HG03139 (cell line): ENCODE measurements at regions not wholly inside any gene's neighbourhood (a gene's known extent, or its start where the extent isn't known, plus 50 kb on each side); places are given as distances from the start of the nearest gene placed in this dataset.
"Not testable (repeated sequence)": the region's sequence is repeated elsewhere in the genome, so short reads cannot be mapped to it uniquely, and the experiment has no call there.

Experiments used
- ATAC-seq: cut with Tn5 transposase; IDR thresholded peaks from one replicate; pipeline ENCODE4 v1.9.1; 2021; ENCODE audit not compliant: unreplicated experiment

DNA sequence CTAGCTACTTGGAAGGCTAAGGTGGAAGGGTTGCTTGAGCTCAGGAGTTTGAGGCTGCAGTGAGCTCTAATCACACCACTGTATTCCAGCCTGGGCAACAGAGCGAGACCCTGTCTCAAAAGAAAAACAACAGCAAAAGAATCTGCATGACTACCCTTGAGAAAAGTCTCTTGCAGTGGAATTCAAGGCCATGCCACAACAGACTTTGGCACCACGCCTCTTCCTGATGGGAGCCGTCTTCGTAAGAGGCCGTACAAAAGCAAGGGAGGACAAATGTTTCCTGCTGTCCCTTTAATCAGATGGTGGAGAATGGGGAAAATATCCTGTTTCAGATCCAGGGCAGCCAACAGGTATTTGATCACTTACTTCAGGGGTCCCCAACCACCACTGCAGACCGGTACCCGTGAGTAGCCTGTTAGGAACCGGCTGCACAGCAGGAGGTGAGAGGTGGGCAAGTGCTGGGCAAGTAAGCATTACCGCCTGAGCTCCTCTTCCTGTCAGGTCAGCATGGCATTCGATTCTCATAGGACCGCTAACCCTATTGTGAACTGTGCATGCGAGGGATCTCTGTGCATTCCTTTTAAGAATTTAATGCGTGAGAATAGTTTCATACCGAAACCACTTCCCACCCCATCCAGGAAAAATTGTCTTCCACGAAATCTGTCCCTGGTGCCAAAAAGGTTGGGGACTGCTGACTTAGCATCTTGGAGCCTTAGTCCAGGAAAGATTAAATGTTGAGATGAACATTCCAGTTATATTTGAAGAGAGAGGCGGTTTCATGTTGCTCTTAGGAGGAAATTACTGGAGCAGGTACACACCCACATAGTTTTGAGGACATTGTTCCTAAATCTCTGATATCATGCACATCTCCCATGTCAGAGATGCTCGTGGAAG is 94.4 kb upstream of the XPO1 start:
- ATAC-seq = no peak

DNA sequence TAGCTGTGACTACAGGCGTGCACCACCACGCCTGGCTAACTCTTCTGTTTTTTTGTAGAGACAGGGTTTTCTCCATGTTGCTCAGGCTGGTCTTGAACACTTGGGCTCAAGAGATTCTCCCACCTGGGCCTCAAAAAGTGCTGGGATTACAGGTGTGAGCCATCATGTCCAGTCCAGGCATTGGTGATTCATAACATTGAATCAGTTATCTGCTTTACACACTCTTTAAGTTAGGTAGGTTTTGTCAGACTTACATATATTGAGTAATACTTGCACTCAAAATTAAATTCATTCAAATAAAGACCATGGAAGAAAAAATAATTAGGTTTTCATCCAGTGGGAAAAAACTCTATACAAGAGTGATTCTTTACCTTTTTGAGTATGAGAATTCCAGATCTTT is 93.2 kb upstream of the XPO1 start:
- ATAC-seq = no peak

DNA sequence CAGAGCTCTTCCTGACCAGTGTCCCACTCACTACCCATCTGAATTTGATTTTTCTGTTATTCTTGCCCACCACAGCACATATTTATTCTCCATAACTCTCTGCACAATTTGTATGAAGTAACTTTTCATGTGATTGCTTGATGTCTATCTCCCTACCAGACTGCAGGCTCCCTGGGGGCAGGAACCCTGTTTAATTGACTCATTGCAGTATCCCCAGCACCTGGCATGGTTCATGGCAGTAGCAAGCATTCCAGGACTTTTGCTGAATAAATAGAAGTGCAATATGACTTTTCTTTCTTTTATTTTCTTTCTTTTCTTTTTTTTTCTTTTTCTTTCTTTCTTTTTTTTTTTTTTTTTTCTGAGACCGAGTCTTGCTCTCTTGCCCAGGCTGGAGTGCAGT is 88.7 kb upstream of the XPO1 start:
- ATAC-seq = no peak

DNA sequence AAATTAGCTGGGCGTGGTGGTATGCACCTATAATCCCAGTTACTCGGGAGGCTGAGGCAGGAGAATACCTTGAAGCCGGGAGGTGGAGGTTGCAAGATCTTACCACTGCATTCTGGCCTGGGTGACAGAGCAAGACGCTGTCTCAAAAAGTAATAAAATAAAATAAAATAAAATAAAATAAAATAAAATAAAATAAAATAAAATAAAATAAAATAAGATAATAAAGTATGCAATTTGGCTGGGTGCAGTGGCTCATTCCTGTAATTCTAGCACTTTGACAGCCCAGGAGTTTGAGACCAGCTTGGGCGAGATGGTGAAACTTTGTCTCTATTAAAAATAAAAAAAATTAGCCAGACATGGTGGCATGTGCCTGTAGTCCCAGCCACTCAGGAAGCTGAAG is 85.6 kb upstream of the XPO1 start:
- no peak for ATAC-seq

DNA sequence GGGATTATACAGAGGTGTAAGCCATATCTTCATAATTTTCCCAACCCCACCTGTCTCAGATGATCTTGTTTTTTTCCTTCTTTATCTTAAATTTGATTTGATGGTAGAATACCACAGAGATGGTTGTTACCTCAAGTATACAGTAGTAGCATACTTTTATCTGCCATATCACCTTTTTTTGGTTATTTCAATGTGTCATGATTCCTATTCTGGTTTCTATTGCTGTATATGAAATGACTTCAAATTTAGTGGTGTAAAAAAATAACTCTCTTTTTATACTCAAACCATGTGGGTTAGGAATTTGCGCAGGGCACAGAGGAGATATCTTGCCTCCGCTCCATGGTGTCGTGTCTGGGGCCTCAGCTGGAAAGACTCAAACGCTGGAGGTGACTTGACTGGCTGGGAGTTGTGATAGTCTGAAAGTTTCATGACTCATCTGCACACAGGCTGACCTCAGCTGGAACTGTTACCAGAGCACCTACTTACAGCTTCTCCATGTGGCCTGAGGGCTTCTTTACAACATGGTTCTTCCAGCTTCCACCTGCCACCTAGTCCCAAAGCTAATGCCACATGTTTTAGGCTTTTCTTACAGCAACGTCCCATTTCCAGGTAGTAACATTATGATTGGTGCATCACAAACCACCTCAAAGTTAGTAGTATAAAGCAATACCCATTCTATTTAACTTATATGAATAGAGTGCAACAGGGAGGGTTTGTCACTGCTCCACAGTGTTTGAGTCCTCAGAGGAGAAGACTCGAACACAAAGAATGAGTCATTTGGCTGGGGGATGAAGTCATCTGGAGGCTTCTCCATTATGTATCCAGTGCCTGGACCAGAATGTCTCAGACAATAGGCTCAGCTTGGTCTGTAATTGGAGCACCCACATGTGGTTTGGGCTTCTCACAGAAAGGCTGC is 82.3 kb upstream of the XPO1 start:
- ATAC-seq = no peak

DNA sequence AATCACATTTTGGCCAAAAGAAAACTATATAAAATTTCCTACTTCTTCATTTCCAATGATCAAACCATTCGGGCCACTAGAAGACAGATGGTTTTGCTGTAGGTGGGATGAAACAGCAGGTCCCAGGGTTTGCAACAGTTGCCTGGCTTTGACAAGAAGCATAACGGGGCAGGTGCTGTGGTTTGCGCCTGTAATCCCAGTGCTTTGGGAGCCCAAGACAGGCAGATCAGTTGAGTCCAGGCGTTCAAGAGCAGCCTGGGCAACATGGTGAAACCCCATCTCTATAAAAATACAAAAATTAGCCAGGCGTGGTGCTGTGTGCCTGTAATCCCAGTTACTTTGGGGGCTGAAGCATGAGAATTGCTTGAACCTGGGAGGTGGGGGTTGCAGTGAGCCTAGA is 81.4 kb upstream of the XPO1 start:
- no peak for ATAC-seq

DNA sequence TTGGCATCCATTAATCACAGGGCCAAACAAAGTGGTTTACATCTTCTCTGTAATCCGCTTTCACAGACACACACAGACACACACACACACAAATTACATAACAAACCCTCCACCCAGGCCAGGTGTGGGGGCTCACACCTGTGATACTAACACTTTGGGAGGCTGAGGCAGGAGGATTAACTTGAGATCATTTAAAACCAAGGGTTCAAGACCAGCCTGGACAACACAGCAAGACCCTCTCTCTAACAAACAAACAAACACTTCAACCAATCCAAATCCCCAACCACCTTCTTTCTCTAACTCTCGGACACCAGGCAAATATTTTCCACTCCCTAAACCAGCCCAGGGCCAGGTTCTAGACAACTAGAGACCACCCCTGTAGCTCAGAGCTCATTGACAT is 79.5 kb upstream of the XPO1 start:
- ATAC-seq = no peak

DNA sequence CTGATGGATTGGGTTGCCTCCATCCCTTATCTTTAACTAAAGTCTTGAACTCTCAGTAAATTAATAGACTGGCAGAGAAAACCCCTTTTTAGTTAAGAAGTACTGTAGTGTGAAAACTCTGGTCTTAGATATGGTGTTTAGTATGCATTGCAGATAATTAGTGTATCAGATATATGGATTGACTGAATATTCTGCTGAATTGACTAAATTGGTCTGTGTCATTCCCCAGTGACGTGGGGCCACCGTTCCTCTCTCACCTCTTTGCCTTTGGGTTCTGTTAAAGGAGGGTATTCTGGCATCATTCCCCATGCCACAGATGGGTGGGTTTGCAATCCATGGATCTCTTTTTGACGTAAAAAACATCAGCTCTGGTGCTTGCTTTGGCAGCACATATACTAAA is 67.1 kb upstream of the XPO1 start:
- ATAC-seq = no peak

DNA sequence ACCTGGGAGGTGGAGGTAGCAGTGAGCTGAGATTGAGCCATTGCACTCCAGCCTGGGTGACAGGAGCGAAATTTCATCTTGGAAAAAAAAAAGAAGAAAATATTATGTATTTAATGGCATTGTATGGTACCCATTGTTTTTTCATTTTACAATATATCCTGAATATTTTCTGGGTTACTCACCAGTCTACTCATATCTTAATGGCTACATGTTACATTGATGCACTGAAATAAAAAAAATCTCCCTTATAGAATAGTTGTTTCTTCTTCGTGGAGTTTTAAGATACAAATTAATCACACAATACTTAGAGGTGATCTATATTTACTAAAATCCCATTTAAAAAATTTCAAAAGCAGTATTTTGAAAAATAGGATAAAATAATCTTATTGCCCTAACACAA is 66.3 kb upstream of the XPO1 start:
- ATAC-seq = no peak

DNA sequence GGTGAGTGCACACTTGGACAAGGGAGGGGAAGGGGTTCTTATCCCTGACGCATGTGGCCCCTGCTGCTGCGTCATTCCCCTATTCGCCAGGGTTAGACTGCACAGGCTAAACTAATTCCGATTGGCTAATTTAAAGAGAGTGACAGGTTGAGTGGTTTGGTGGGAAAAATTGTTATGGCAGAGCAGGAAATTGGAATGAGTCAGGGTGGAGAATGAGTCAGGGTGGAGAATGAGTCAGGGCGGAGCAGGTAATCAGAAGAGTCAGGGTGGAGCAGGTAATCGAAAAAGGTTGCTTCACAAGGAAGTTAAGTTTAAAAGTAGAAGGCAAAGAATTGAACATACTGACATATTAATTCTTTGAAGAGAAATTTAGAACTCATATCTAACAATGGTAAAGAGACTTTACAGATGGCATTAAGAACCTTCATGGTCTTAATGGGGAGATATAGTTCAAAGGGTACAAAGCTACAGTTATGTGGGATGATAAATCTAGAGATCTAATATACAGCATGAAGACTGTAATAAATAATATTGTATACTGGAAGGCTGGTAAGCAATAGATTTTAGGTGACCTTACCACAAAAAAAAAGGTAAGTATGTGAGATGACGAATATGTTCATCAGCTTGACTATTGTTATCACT is 60.5 kb upstream of the XPO1 start:
- not testable (repeated sequence) for ATAC-seq

DNA sequence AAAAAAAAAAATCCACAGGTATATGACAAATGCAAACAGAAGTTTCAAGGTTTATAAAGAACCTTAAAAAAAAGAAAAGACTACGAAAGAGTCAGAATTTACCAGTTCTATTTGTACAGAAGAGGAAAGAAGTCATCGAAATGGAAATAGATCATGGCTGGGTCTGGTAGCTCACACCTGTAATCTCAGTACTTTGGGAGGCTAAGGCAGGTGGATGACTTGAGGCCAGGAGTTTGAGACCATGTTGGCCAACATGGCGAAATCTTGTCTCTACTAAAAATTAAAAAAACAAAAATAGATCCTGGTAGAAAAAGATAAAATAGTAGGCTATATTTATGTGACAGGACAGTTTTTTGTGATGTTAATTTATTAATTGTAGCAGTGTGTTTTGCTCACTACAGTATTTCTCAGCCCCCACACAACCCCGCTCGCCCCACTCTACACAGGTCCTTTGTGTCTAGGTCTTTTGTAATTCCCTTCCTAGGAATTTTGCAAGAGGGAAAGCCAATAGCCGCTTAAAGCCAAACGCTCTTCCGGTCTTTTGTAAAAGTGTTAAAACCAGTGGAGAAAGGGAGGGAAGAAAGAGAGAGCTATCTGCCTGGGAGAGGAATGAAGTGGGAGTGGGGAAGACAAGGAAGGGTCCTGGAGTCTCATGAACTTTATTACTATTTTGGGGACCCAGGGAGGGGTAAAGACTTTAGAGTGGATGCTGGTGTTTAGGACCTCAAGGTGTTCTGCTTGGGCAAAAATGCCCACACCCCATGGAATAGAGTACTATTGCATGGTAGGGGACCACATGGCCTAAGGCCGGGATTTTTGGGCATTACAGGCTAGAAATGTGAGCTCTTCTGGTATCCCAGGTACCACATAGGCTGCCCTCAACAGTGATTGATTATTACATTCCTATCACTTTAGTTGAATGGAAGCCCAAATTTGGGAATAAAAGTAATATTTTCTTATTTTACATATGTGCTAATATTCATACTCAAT is 59.4 kb upstream of the XPO1 start:
- no peak for ATAC-seq

DNA sequence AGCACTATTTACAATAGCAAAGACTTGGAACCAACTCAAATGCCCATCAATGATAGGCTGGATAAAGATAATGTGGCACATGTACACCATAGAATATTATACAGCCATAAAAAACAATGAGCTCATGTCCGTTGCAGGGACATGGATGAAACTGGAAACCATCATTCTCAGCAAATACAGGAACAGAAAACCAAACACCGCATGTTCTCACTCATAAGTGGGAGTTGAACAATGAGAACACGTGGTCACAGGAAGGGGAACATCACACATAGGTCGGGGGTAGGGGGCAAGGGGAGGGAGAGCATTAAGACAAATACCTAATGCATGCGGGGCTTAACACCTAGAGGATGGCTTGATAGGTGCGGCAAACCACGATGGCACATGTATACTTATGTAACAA is 56.0 kb upstream of the XPO1 start:
- not testable (repeated sequence) for ATAC-seq

DNA sequence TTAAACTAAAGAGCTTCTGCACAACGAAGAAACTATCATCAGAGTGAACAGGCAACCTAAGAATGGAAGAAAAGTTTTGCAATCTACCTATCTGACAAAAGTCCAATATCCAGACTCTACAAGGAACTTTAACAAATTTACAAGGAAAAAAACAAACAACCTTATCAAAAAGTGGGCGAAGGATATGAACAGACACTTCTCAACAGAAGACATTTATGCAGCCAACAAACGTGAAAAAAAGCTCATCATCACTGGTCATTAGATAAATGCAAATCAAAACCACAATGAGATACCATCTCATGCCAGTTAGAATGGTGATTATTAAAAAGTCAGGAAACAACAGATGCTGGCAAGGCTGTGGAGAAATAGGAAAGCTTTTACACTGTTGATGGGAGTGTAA is 55.5 kb upstream of the XPO1 start:
- ATAC-seq = not testable (repeated sequence)

DNA sequence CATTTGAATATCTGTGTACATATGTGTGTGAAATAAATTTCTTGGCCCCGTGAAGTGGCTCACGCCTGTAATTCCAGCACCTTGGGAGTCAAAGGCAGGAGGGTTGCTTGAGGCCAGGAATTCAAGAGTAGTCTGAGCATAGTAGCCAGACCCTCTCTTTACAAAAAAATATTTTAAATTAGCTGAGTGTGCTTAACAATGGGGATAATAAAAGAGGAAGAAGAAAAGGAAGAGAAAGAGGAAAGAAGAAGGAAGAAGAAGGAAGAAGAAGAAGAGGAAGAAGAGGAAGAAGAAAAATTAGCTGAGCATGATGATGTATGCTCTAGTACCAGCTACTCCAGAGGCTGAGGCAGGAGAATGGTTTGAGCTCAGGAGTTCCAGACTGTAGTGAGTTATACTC is 52.1 kb upstream of the XPO1 start:
- ATAC-seq = no peak

DNA sequence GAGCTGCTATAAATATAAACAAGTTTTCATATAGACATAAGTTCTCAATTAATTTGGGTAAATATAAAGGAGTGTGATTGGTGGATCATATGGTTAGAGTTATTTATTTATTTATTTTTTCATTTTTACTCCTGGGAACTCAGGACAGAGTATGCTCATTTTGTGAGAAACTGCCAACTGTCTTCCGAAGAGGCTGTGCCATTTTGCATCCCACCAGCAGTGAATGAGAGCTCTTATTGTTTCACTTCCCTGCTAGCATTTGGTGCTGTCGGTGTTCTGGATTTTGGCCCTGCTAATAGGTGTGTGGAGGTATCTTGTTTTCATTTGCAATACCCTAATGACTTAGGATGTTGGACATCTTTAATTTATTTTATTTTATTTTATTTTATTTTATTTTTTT is 50.4 kb upstream of the XPO1 start:
- no peak for ATAC-seq
